ENCODE measurements at regions not wholly inside any gene's neighbourhood (a gene's known extent, or its start where the extent isn't known, plus 50 kb on each side); places are given as distances from the start of the nearest gene placed in this dataset.
"Not testable (repeated sequence)": the region's sequence is repeated elsewhere in the genome, so short reads cannot be mapped to it uniquely, and the experiment has no call there.

DNA sequence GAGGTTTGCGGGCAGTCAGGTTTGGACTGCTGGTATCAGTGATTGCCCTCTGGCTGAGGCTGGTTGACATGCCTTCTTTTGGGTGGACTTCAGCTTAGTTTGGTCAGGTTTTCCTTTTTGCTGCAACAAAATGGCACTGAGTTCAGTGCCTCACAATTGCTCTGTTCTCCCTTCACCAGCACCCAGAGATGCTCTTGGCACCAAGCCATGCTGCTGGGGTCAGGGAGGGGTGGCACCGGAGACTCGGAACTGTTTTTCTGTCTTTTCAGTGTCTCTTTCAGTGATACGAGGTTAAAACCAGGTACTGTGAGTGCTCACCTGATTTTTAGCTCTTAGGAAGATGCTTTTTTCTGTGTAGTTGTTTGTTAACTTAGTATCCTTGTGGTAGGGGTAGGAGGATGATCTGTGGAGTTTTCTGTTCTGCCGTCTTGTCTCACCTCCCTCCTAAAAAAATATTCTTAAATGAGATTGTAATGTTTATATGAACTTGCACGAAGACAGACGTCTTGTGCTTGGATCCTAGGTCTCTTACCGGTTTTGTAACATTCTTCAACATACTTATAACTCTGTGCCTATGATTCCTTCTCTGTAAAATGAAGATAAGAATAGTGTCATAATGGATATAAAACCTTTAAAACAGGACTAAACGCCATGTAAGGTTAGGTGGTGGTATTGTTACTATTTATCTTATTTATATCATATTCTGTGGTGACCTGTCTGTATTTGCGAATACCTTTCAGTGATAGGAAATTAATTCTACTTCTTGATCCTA, 160.6 kb downstream of the POTEM start:
- not testable (repeated sequence) for H3K14ac ChIP-seq (ENCODE audit: low read length); H2BK12ac ChIP-seq (ENCODE audit: low read length); H2AFZ ChIP-seq (ENCODE audit: insufficient read depth, low read length, poor library complexity); H3K79me1 ChIP-seq (ENCODE audit: low read length); H2BK5ac ChIP-seq (ENCODE audit: low read depth, low read length, poor library complexity); H4K91ac ChIP-seq (ENCODE audit: low read depth, low read length); H3K4me1 ChIP-seq (ENCODE audit: control insufficient read depth in 1 of 2, insufficient read depth in 2 of 2, low read length in 2 of 2); H3K4ac ChIP-seq (ENCODE audit: low read depth, low read length); H2BK120ac ChIP-seq (ENCODE audit: insufficient read depth, low read length, poor library complexity); H3K23ac ChIP-seq (ENCODE audit: low read length); H3K27ac ChIP-seq (ENCODE audit: low read depth, low read length); H4K12ac ChIP-seq (ENCODE audit: low read depth, low read length); H4K8ac ChIP-seq (ENCODE audit: low read depth, low read length); H3K36me3 ChIP-seq (ENCODE audit: control insufficient read depth in 1 of 2, insufficient read depth in 2 of 2, low read length in 2 of 2); H3K9me3 ChIP-seq (ENCODE audit: insufficient read depth, low read depth, low read length); H2AK5ac ChIP-seq (ENCODE audit: low read length); H3K27me3 ChIP-seq (ENCODE audit: insufficient read depth, low read length); H3K79me2 ChIP-seq (ENCODE audit: control insufficient read depth, insufficient read depth, low read length, poor library complexity); H3K18ac ChIP-seq (ENCODE audit: low read length); H3K9ac ChIP-seq (ENCODE audit: low read length); H3K4me2 ChIP-seq (ENCODE audit: low read length); H3K4me3 ChIP-seq (ENCODE audit: low read depth, low read length)
- peak; percentile 59 to 79 for DNase-seq
- WGBS (ENCODE audit: extremely low coverage, insufficient coverage, insufficient read length) = no CpG with 5 or more reads among the region's 10 CpGs

DNA sequence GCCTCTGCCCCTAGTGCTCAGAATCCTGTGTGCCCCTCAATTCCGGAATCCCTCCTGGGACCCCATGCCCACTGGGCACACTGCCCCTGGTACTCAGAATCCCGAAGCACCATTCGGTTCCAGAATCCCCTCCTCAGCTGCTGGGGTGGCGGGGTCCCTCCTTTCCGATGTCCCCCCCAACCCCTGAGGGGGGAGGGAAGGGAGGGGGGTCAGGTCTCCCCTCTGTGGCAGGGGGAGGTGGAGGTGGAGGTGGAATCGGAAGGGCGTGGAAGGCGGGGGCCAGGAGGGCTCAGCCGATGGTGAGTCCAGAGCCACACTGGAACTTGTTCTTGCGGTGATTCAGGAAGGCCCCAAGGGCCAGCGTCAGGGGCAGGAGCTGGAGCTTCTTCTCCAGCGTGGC, 164.3 kb downstream of the POTEM start:
- not testable (repeated sequence) for H3K9me3 ChIP-seq (ENCODE audit: insufficient read depth, low read depth, low read length); H3K27ac ChIP-seq (ENCODE audit: low read depth, low read length); H3K79me2 ChIP-seq (ENCODE audit: control insufficient read depth, insufficient read depth, low read length, poor library complexity); H4K91ac ChIP-seq (ENCODE audit: low read depth, low read length); H3K4me3 ChIP-seq (ENCODE audit: low read depth, low read length); DNase-seq; H3K4me1 ChIP-seq (ENCODE audit: control insufficient read depth in 1 of 2, insufficient read depth in 2 of 2, low read length in 2 of 2); H3K4me2 ChIP-seq (ENCODE audit: low read length); H3K36me3 ChIP-seq (ENCODE audit: control insufficient read depth in 1 of 2, insufficient read depth in 2 of 2, low read length in 2 of 2); H4K12ac ChIP-seq (ENCODE audit: low read depth, low read length); H3K14ac ChIP-seq (ENCODE audit: low read length); H2BK5ac ChIP-seq (ENCODE audit: low read depth, low read length, poor library complexity); H4K8ac ChIP-seq (ENCODE audit: low read depth, low read length); H3K18ac ChIP-seq (ENCODE audit: low read length); H2AFZ ChIP-seq (ENCODE audit: insufficient read depth, low read length, poor library complexity); H2BK120ac ChIP-seq (ENCODE audit: insufficient read depth, low read length, poor library complexity); H3K27me3 ChIP-seq (ENCODE audit: insufficient read depth, low read length); H3K79me1 ChIP-seq (ENCODE audit: low read length); H2BK12ac ChIP-seq (ENCODE audit: low read length); H2AK5ac ChIP-seq (ENCODE audit: low read length); H3K23ac ChIP-seq (ENCODE audit: low read length); H3K9ac ChIP-seq (ENCODE audit: low read length); H3K4ac ChIP-seq (ENCODE audit: low read depth, low read length)
- WGBS (ENCODE audit: extremely low coverage, insufficient coverage, insufficient read length) = no CpG with 5 or more reads among the region's 12 CpGs

DNA sequence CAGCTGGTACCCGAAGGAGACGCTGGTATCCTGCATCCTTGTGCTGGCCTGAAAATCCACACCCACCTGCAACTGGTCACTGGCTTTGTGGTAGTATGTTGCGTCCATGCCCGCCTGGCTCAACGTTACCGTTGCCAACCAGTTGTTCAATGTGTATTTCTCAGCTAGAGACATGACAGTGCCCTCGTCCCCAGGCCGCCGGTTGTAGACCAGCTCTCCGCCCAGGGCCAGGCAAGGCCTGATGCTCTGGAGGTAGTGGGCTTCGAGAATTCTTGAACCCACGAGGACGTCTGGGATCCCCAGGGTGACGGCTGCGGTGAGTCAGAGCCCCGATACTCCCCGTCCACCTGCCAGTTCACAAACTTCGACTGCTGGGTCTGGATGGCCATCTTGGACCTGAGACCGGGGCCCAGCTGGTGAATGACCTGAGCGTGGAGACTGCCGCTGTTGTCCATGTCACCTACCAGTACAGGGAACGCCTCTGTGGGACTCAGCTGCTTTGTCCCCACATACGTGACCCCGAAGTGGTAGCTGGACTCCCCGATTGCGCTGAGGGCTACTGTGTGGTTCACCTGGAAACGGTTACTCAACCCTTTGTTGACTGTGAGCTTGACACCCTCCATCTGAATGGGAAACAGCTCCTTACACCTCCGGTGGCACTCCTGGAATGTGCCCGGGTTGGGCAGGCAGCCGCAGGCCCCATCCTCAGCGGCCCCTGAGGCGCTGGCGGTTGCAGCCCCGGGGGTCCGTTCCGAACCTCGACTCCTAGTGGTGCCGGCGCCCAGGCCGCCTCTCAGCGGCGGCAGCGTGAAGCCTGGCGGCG, 165.0 kb downstream of the POTEM start:
- not testable (repeated sequence) for H2BK5ac ChIP-seq (ENCODE audit: low read depth, low read length, poor library complexity); H2BK120ac ChIP-seq (ENCODE audit: insufficient read depth, low read length, poor library complexity); H3K4me2 ChIP-seq (ENCODE audit: low read length); H2AFZ ChIP-seq (ENCODE audit: insufficient read depth, low read length, poor library complexity); H3K9ac ChIP-seq (ENCODE audit: low read length); H3K79me1 ChIP-seq (ENCODE audit: low read length); H4K8ac ChIP-seq (ENCODE audit: low read depth, low read length); H3K79me2 ChIP-seq (ENCODE audit: control insufficient read depth, insufficient read depth, low read length, poor library complexity); H3K23ac ChIP-seq (ENCODE audit: low read length); H3K36me3 ChIP-seq (ENCODE audit: control insufficient read depth in 1 of 2, insufficient read depth in 2 of 2, low read length in 2 of 2); H3K14ac ChIP-seq (ENCODE audit: low read length); H3K9me3 ChIP-seq (ENCODE audit: insufficient read depth, low read depth, low read length); H3K4ac ChIP-seq (ENCODE audit: low read depth, low read length); H3K27ac ChIP-seq (ENCODE audit: low read depth, low read length); H3K4me1 ChIP-seq (ENCODE audit: control insufficient read depth in 1 of 2, insufficient read depth in 2 of 2, low read length in 2 of 2); H4K91ac ChIP-seq (ENCODE audit: low read depth, low read length); H2BK12ac ChIP-seq (ENCODE audit: low read length); H2AK5ac ChIP-seq (ENCODE audit: low read length); H3K4me3 ChIP-seq (ENCODE audit: low read depth, low read length); H3K18ac ChIP-seq (ENCODE audit: low read length); H4K12ac ChIP-seq (ENCODE audit: low read depth, low read length); H3K27me3 ChIP-seq (ENCODE audit: insufficient read depth, low read length)
- WGBS (ENCODE audit: extremely low coverage, insufficient coverage, insufficient read length) = no CpG with 5 or more reads among the region's 45 CpGs
- peak; percentile 74 to 80 for DNase-seq

DNA sequence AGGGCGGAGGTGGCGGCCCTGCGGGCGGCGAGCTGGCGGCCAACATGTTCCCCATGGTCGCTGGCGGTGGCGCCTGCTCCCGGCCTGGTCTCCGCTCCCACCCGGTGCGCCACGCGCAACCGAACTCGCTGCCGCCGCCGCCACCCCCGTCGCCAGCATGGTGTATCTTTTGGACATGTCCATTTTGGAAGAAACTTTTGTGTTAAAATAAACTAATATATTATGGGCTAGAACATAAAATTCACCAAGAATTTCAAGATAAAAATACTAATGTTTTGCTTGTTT, 165.5 kb downstream of the POTEM start:
- not testable (repeated sequence) for H3K9me3 ChIP-seq (ENCODE audit: insufficient read depth, low read depth, low read length); H3K4me2 ChIP-seq (ENCODE audit: low read length); H3K18ac ChIP-seq (ENCODE audit: low read length); H3K4ac ChIP-seq (ENCODE audit: low read depth, low read length); H3K23ac ChIP-seq (ENCODE audit: low read length); H2BK120ac ChIP-seq (ENCODE audit: insufficient read depth, low read length, poor library complexity); H3K4me1 ChIP-seq (ENCODE audit: control insufficient read depth in 1 of 2, insufficient read depth in 2 of 2, low read length in 2 of 2); H3K9ac ChIP-seq (ENCODE audit: low read length); H2BK5ac ChIP-seq (ENCODE audit: low read depth, low read length, poor library complexity); H3K36me3 ChIP-seq (ENCODE audit: control insufficient read depth in 1 of 2, insufficient read depth in 2 of 2, low read length in 2 of 2); DNase-seq; H4K91ac ChIP-seq (ENCODE audit: low read depth, low read length); H3K14ac ChIP-seq (ENCODE audit: low read length); H4K8ac ChIP-seq (ENCODE audit: low read depth, low read length); H2AK5ac ChIP-seq (ENCODE audit: low read length); H3K27me3 ChIP-seq (ENCODE audit: insufficient read depth, low read length); H3K27ac ChIP-seq (ENCODE audit: low read depth, low read length); H2BK12ac ChIP-seq (ENCODE audit: low read length); H4K12ac ChIP-seq (ENCODE audit: low read depth, low read length); H3K79me1 ChIP-seq (ENCODE audit: low read length); H3K79me2 ChIP-seq (ENCODE audit: control insufficient read depth, insufficient read depth, low read length, poor library complexity); H2AFZ ChIP-seq (ENCODE audit: insufficient read depth, low read length, poor library complexity); H3K4me3 ChIP-seq (ENCODE audit: low read depth, low read length)
- WGBS (ENCODE audit: extremely low coverage, insufficient coverage, insufficient read length) = no CpG with 5 or more reads among the region's 22 CpGs

Measured in trophoblast cell (in vitro differentiated cells and primary cell).